Adrenal gland (tissue), 9 donors: ENCODE measurements at regions not wholly inside any gene's neighbourhood (a gene's known extent, or its start where the extent isn't known, plus 50 kb on each side); places are given as distances from the start of the nearest gene placed in this dataset.

Source experiments
- DNase-seq, 7 donors: peaks; one replicate each; pipeline ENCODE4 v3.0.0-alpha.2; 2019 to 2020
- H3K27ac ChIP-seq, 5 donors: fragments of 200-600 bp; sonication (generic) in 4 of 5; 1 replicate in 3 of 5; 2 replicates in 2 of 5; pipeline versions ENCODE4 v1.5.1 to v1.8.0; 2016 to 2020; ENCODE audit warnings: mild to moderate bottlenecking in 1 of 5
- H3K27me3 ChIP-seq: fragments of 200-600 bp; 2 replicates; pipeline ENCODE4 v1.8.0; 2021
- H3K36me3 ChIP-seq, 2 donors: fragments of 200-600 bp; replicated peaks in 1 of 2; 1 replicate in 1 of 2; 2 replicates in 1 of 2; pipeline versions ENCODE4 v1.5.1 to v1.8.0; 2018 to 2022
- H3K4me1 ChIP-seq, 2 donors: fragments of 200-600 bp; replicated peaks in 1 of 2; 1 replicate in 1 of 2; 2 replicates in 1 of 2; pipeline versions ENCODE4 v1.5.1 to v1.8.0; 2018 to 2021
- H3K4me3 ChIP-seq, 4 donors: fragments of 200-600 bp; sonication (generic) in 3 of 4; one replicate each; pipeline ENCODE4 v1.5.1; 2016 to 2018
- H3K9me3 ChIP-seq, 3 donors: fragments of 200-600 bp; sonication (generic) in 1 of 3; replicated peaks in 1 of 3; 1 replicate in 2 of 3; 2 replicates in 1 of 3; pipeline versions ENCODE4 v1.5.1 to v1.8.0; 2016 to 2021
- CTCF ChIP-seq, 6 experiments: fragments of 450-650 bp in 4 of 6; fragments of 200-600 bp in 2 of 6; sonication (generic) in 1 of 6; IDR thresholded peaks; 1 replicate in 5 of 6; 2 replicates in 1 of 6; pipeline versions ENCODE4 v1.5.1 to v1.8.0; 2016 to 2021; ENCODE audit warnings: antibody characterized with exemption in 6 of 6, mild to moderate bottlenecking in 2 of 6, moderate library complexity in 1 of 6
- POLR2A ChIP-seq, 2 donors: fragments of 450-650 bp; IDR thresholded peaks; one replicate each; pipeline ENCODE4 v1.6.1; 2017; ENCODE audit warnings: antibody characterized with exemption in 2 of 2, mild to moderate bottlenecking in 2 of 2, moderate library complexity in 1 of 2
- WGBS, 4 donors: extraction: QIAGEN DNeasy Blood & Tissue Kit in 2 of 4; methylation state at CpG; one replicate each; pipeline versions ENCODE4 v1.1.5 to v1.1.7; 2013 to 2017; 5-methylcytosine and 5-hydroxymethylcytosine counted together
- intact Hi-C, 2 donors: fragments of 100-400 bp; cut with DNase I; formaldehyde crosslinking; loops; one replicate each; pipeline versions ENCODE4 v1.14.1 to v1.15.0; 2022 to 2023
- donor health status: healthy with polysubstance abuse.
- donor health status: Bipolar disorder and iron deficiency.
- donor health status: DM: yes; HTN: yes; CAD: no.
- donor health status: DM: no; HTN: no; CAD: no.
- donor health status: DM: no; HTN: no; CAD: no.

GRCh38 chr10:130989670-130990232, 321.8 kb downstream of the TCERG1L start:
- TF ChIP-seq POLR2A (IDR thresholded peaks at IDR 0.05) (no peak), CTCF (IDR thresholded peaks at IDR 0.05) (no peak)
- peak in 1 of 7 donors; percentile 39 for DNase-seq
- Histone ChIP-seq H3K4me3 (no peak overlapping the region), H3K36me3 (no peaks in the 10 kb centered on the region), H3K27me3 (no peaks in the 10 kb centered on the region), H3K4me1 (no peaks in the 10 kb centered on the region), H3K27ac (no peak overlapping the region), H3K9me3 (no peaks in the 10 kb centered on the region)
- intact Hi-C loops = no loop called here
- WGBS, 4 donors = 51 to 64% (median 61%) methylated on average over 4 to 8 of the region's 8 CpGs

GRCh38 chr10:130990486-130990885, 321.0 kb downstream of the TCERG1L start:
- H3K27me3 ChIP-seq = no peaks in the 10 kb centered on the region
- no peaks in the 10 kb centered on the region for H3K36me3 ChIP-seq
- WGBS, 4 donors = 70 to 75% (median 72%) methylated on average over 9 of the region's 9 CpGs
- TF ChIP-seq CTCF (IDR thresholded peaks at IDR 0.05) (no peak), POLR2A (IDR thresholded peaks at IDR 0.05) (no peak)
- intact Hi-C loops = no loop called here
- no peak overlapping the region for H3K27ac ChIP-seq
- no peak overlapping the region for H3K4me3 ChIP-seq
- H3K4me1 ChIP-seq = no peaks in the 10 kb centered on the region
- H3K9me3 ChIP-seq = no peaks in the 10 kb centered on the region
- no peak for DNase-seq

- DNase-seq = peak in 1 of 7 donors; percentile 24
- Histone ChIP-seq H3K9me3 (no peaks in the 10 kb centered on the region), H3K27me3 (no peaks in the 10 kb centered on the region), H3K27ac (no peak overlapping the region), H3K4me1 (no peaks in the 10 kb centered on the region), H3K36me3 (no peaks in the 10 kb centered on the region), H3K4me3 (no peak overlapping the region)
- 83 to 94% (median 84%) methylated on average over 8 to 14 of the region's 14 CpGs for WGBS, 4 donors
- TF ChIP-seq POLR2A (IDR thresholded peaks at IDR 0.05) (no peak), CTCF (IDR thresholded peaks at IDR 0.05) (no peak)
- intact Hi-C loops = no loop called here
These were observed 318.6 kb downstream of the TCERG1L start for GRCh38 chr10:130992802-130993523.

- Histone ChIP-seq H3K9me3 (no peaks in the 10 kb centered on the region), H3K27ac (no peak overlapping the region), H3K4me3 (no peak overlapping the region), H3K4me1 (no peaks in the 10 kb centered on the region), H3K27me3 (no peaks in the 10 kb centered on the region), H3K36me3 (no peaks in the 10 kb centered on the region)
- intact Hi-C loops = no loop called here
- 84 to 95% (median 85%) methylated on average over 6 of the region's 6 CpGs for WGBS, 4 donors
- TF ChIP-seq CTCF (IDR thresholded peaks at IDR 0.05) = no peak
- DNase-seq = no peak
These were observed 317.9 kb downstream of the TCERG1L start for GRCh38 chr10:130993612-130994011.
